Peyer's patch (tissue), 4 donors: ENCODE measurements at regions not wholly inside any gene's neighbourhood (a gene's known extent, or its start where the extent isn't known, plus 50 kb on each side); places are given as distances from the start of the nearest gene placed in this dataset.
"Not testable (repeated sequence)": the region's sequence is repeated elsewhere in the genome, so short reads cannot be mapped to it uniquely, and the experiment has no call there.

Experiments used
- DNase-seq, 3 donors: peaks; one replicate each; pipeline ENCODE4 v3.0.0-alpha.2; 2017 to 2019
- H3K27ac ChIP-seq, 4 donors: fragments of 200-600 bp; sonication (generic); one replicate each; pipeline ENCODE4 v1.5.1; 2016 to 2019
- H3K27me3 ChIP-seq, 2 donors: fragments of 200-600 bp; sonication (generic); one replicate each; pipeline ENCODE4 v1.5.1; 2019
- H3K36me3 ChIP-seq, 3 donors: fragments of 200-600 bp; sonication (generic); one replicate each; pipeline ENCODE4 v1.5.1; 2016 to 2019
- H3K4me1 ChIP-seq, 4 donors: fragments of 200-600 bp; sonication (generic); one replicate each; pipeline ENCODE4 v1.5.1; 2016 to 2019
- H3K4me3 ChIP-seq, 4 donors: fragments of 200-600 bp; sonication (generic); 1 replicate in 3 of 4; 2 replicates in 1 of 4; pipeline ENCODE4 v1.5.1; 2016 to 2019; ENCODE audit warnings: mild to moderate bottlenecking in 1 of 4
- H3K9me3 ChIP-seq, 4 donors: fragments of 200-600 bp; sonication (generic); one replicate each; pipeline ENCODE4 v1.5.1; 2016 to 2019; ENCODE audit warnings: mild to moderate bottlenecking in 1 of 4
- POLR2A ChIP-seq, 2 donors: fragments of 450-650 bp; IDR thresholded peaks; one replicate each; pipeline ENCODE4 v1.5.1; 2017; ENCODE audit warnings: antibody characterized with exemption in 2 of 2, mild to moderate bottlenecking in 2 of 2, moderate library complexity in 2 of 2
- TF ChIP-seq, protein P1 (sequence below), 6 experiments: fragments of 450-650 bp in 4 of 6; fragments of 200-600 bp in 2 of 6; sonication (generic) in 1 of 6; IDR thresholded peaks; one replicate each; pipeline ENCODE4 v1.5.1; 2017 to 2019; ENCODE audit warnings: antibody characterized with exemption in 6 of 6, mild to moderate bottlenecking in 3 of 6, moderate library complexity in 1 of 6

DNA sequence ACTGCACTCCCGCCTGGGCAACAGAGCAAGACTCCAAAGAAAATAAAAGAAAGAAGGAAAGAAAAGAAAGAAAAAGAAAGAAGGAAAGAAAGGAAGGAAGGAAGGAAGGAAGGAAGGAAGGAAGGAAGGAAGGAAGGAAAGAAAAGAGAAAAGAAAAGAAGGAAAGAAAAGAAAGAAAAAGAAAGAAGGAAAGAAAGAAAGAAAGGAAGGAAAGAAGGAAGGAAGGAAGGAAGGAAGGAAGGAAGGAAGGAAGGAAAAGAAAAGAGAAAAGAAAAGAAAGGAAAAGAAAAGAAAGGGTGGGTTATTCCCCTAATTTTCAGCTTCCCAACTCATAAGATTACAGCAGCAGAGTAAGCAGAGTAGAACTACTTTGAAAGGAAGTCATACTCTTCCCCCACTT is 64.4 kb downstream of the TMEM200C start:
- H3K4me3 ChIP-seq, H3K27ac ChIP-seq, H3K9me3 ChIP-seq, H3K27me3 ChIP-seq, H3K4me1 ChIP-seq, DNase-seq, H3K36me3 ChIP-seq: not testable (repeated sequence)

GRCh38 chr18:5828913-5829312 is 66.4 kb downstream of the TMEM200C start:
- DNase-seq = no peak
- no peaks in the 10 kb centered on the region for H3K27me3 ChIP-seq
- no peaks in the 10 kb centered on the region for H3K4me1 ChIP-seq
- H3K9me3 ChIP-seq = no peaks in the 10 kb centered on the region
- no peak for TF ChIP-seq POLR2A (IDR thresholded peaks at IDR 0.05)
- no peak overlapping the region for H3K4me3 ChIP-seq
- H3K36me3 ChIP-seq = no peaks in the 10 kb centered on the region
- H3K27ac ChIP-seq = no peak overlapping the region

DNA sequence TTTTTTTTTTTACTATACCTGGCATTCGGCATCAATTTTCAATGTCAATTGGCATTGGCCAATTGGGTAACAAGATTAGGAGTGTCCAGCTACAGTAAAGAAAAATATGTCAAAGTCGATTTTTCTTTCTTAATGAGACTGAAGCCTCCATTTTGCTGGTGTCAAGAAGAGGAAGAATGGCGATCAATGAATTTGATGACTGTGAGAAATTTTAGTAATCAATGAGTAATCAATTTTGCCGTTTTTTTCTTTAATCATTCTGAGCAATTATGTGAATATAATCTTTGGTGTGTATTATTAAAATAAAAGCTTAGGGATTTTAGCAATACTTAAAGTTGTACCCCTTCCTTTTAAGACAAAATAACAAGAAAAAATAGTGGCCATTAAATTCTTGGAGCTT is 69.7 kb downstream of the TMEM200C start:
- Histone ChIP-seq H3K27ac (no peak overlapping the region), H3K4me1 (no peaks in the 10 kb centered on the region), H3K36me3 (no peaks in the 10 kb centered on the region), H3K9me3 (no peaks in the 10 kb centered on the region), H3K4me3 (no peak overlapping the region), H3K27me3 (no peaks in the 10 kb centered on the region)
- TF ChIP-seq POLR2A (IDR thresholded peaks at IDR 0.05) = no peak
- TF ChIP-seq, protein P1, sequence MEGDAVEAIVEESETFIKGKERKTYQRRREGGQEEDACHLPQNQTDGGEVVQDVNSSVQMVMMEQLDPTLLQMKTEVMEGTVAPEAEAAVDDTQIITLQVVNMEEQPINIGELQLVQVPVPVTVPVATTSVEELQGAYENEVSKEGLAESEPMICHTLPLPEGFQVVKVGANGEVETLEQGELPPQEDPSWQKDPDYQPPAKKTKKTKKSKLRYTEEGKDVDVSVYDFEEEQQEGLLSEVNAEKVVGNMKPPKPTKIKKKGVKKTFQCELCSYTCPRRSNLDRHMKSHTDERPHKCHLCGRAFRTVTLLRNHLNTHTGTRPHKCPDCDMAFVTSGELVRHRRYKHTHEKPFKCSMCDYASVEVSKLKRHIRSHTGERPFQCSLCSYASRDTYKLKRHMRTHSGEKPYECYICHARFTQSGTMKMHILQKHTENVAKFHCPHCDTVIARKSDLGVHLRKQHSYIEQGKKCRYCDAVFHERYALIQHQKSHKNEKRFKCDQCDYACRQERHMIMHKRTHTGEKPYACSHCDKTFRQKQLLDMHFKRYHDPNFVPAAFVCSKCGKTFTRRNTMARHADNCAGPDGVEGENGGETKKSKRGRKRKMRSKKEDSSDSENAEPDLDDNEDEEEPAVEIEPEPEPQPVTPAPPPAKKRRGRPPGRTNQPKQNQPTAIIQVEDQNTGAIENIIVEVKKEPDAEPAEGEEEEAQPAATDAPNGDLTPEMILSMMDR (IDR thresholded peaks at IDR 0.05) = no peak
- no peak for DNase-seq

DNA sequence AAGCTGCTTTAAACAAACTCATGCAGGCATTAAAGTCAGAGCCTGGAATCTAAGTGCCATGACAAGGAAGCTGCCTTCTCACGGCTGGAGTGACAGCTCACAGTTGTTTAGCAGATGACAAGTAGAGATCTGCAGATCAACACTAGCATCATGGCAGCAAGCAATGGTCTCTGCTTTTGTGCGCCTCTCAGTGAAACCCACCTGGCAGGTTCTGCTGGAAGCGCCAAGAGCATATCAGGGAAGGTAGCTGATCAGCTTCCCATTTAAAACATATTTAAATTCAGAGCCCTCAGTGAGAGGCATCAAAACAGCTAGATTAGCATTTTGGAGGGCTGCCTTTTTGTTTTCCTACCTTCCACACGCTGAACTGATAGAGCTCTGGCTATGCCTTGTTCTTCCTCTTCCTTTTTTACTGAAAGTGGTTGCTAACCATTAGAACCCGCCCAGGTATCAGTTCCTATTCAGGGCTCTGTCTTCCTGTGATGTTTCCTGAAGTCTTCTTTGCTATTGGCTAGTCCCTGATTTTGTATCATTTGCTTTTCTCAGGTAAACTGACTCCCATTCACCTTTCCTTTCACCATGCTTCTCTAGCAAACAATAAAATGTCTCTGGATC is 70.8 kb downstream of the TMEM200C start:
- no peaks in the 10 kb centered on the region for H3K4me1 ChIP-seq
- H3K27ac ChIP-seq = no peak overlapping the region
- no peaks in the 10 kb centered on the region for H3K27me3 ChIP-seq
- H3K9me3 ChIP-seq = no peaks in the 10 kb centered on the region
- no peaks in the 10 kb centered on the region for H3K36me3 ChIP-seq
- no peak for DNase-seq
- TF ChIP-seq, protein P1 (IDR thresholded peaks at IDR 0.05) = no peak
- no peak for TF ChIP-seq POLR2A (IDR thresholded peaks at IDR 0.05)
- no peak overlapping the region for H3K4me3 ChIP-seq

GRCh38 chr18:5817816-5818215 is 77.5 kb downstream of the TMEM200C start:
- Histone ChIP-seq H3K27me3 (no peaks in the 10 kb centered on the region), H3K4me1 (no peaks in the 10 kb centered on the region), H3K27ac (no peak overlapping the region), H3K9me3 (no peaks in the 10 kb centered on the region), H3K4me3 (no peak overlapping the region), H3K36me3 (no peaks in the 10 kb centered on the region)
- no peak for TF ChIP-seq POLR2A (IDR thresholded peaks at IDR 0.05)
- TF ChIP-seq, protein P1 (IDR thresholded peaks at IDR 0.05) = no peak
- no peak for DNase-seq

- Histone ChIP-seq H3K4me3 (no peak overlapping the region), H3K4me1 (no peaks in the 10 kb centered on the region), H3K27ac (no peak overlapping the region), H3K36me3 (no peaks in the 10 kb centered on the region), H3K27me3 (no peaks in the 10 kb centered on the region), H3K9me3 (no peaks in the 10 kb centered on the region)
- no peak for TF ChIP-seq POLR2A (IDR thresholded peaks at IDR 0.05)
- TF ChIP-seq, protein P1 (IDR thresholded peaks at IDR 0.05) = no peak
- no peak for DNase-seq
Observed at GRCh38 chr18:5806860-5807259, 88.5 kb downstream of the TMEM200C start.

- TF ChIP-seq, protein P1 (IDR thresholded peaks at IDR 0.05) = no peak
- TF ChIP-seq POLR2A (IDR thresholded peaks at IDR 0.05) = no peak
- Histone ChIP-seq H3K9me3 (no peaks in the 10 kb centered on the region), H3K4me1 (no peaks in the 10 kb centered on the region), H3K4me3 (no peak overlapping the region), H3K36me3 (no peaks in the 10 kb centered on the region), H3K27ac (no peak overlapping the region), H3K27me3 (no peaks in the 10 kb centered on the region)
- no peak for DNase-seq
Observed at GRCh38 chr18:5787936-5788335, 107.4 kb downstream of the TMEM200C start.
